Activated B cell treated with CpG ODN at 0.5 μM for 24 hours (primary cell): ENCODE measurements at regions not wholly inside any gene's neighbourhood (a gene's known extent, or its start where the extent isn't known, plus 50 kb on each side); places are given as distances from the start of the nearest gene placed in this dataset.

Experiments
- ATAC-seq: fragments of 200-7000 bp; cut with Tn5 transposase; one replicate; pipeline ENCODE4 v1.10.0; 2021; ENCODE audit warnings: low read depth, mild to moderate bottlenecking, moderate library complexity
- CTCF ChIA-PET: fragments of 350-600 bp; sonication (Branson Sonifier 250); formaldehyde crosslinking; loops from one replicate; lab custom pipeline; 2021; ENCODE audit warnings: antibody characterized with exemption; lab: Charles Lee
- POLR2A ChIA-PET: fragments of 350-600 bp; sonication (Branson Sonifier 250); formaldehyde crosslinking; loops from one replicate; lab custom pipeline; 2021; ENCODE audit warnings: antibody characterized with exemption; lab: Charles Lee
- DNase-seq: peaks from one replicate; pipeline ENCODE4 v3.0.0; 2022
- H3K27ac Mint-ChIP-seq: one replicate; pipeline ENCODE4 v1.8.0; 2020; ENCODE audit warnings: mixed read lengths
- H3K27me3 Mint-ChIP-seq: one replicate; pipeline ENCODE4 v1.8.0; 2021; ENCODE audit warnings: mixed read lengths
- H3K36me3 Mint-ChIP-seq: one replicate; pipeline ENCODE4 v1.8.0; 2021; ENCODE audit warnings: low read depth, mixed read lengths
- H3K4me1 Mint-ChIP-seq: one replicate; pipeline ENCODE4 v1.8.0; 2021; ENCODE audit warnings: mixed read lengths
- H3K4me3 Mint-ChIP-seq: one replicate; pipeline ENCODE4 v1.8.0; 2020; ENCODE audit warnings: mild to moderate bottlenecking, mixed read lengths
- H3K9me3 Mint-ChIP-seq: one replicate; pipeline ENCODE4 v1.8.0; 2020; ENCODE audit warnings: mixed read lengths
- CTCF ChIP-seq: fragments of 200-600 bp; IDR thresholded peaks from one replicate; pipeline ENCODE4 v1.8.0; 2022; ENCODE audit warnings: antibody characterized with exemption, mild to moderate bottlenecking
- intact Hi-C: fragments of 100-400 bp; cut with micrococcal nuclease; formaldehyde crosslinking; loops from one replicate; pipeline ENCODE4 v1.15.1; 2024

GRCh38 chr11:71311928-71312510 lies 59.6 kb upstream of the SHANK2 start:
- no peaks in the 10 kb centered on the region for H3K36me3 Mint-ChIP-seq

GRCh38 chr11:71311176-71311925 lies 59.0 kb upstream of the SHANK2 start:
- H3K4me3 Mint-ChIP-seq, result no peak overlapping the region
- no peak for TF ChIP-seq CTCF
- no peaks in the 10 kb centered on the region for H3K36me3 Mint-ChIP-seq
- no peak overlapping the region for H3K27ac Mint-ChIP-seq
- DNase-seq (no peak), ATAC-seq (no peak)
- ChIA-PET POLR2A (no interaction called here), CTCF (no interaction called here)
- intact Hi-C loops, result no loop called here
- H3K9me3 Mint-ChIP-seq, result peaks cover 2% of the 10 kb centered on the region
- no peaks in the 10 kb centered on the region for H3K4me1 Mint-ChIP-seq
- H3K27me3 Mint-ChIP-seq, result peaks cover 3% of the 10 kb centered on the region

More at GRCh38 chr11:71311928-71312510, 59.6 kb upstream of the SHANK2 start:
- CTCF ChIA-PET, result no interaction called here
- POLR2A ChIA-PET, result no interaction called here
- peaks cover 3% of the 10 kb centered on the region for H3K27me3 Mint-ChIP-seq
- no peak for TF ChIP-seq CTCF
- no peak overlapping the region for H3K27ac Mint-ChIP-seq
- H3K4me3 Mint-ChIP-seq, result no peak overlapping the region
- no peaks in the 10 kb centered on the region for H3K4me1 Mint-ChIP-seq
- H3K9me3 Mint-ChIP-seq, result peaks cover 5% of the 10 kb centered on the region
- DNase-seq, result no peak
- ATAC-seq, result no peak
- intact Hi-C loops, result no loop called here

- no peak overlapping the region for H3K4me3 Mint-ChIP-seq
- H3K9me3 Mint-ChIP-seq, result no peaks in the 10 kb centered on the region
- ChIA-PET CTCF (no interaction called here), POLR2A (no interaction called here)
- no peak for ATAC-seq
- no peak overlapping the region for H3K27ac Mint-ChIP-seq
- H3K4me1 Mint-ChIP-seq, result no peaks in the 10 kb centered on the region
- no peaks in the 10 kb centered on the region for H3K36me3 Mint-ChIP-seq
- H3K27me3 Mint-ChIP-seq, result peaks cover 3% of the 10 kb centered on the region
- TF ChIP-seq CTCF, result no peak
- intact Hi-C loops, result no loop called here
- no peak for DNase-seq
These were observed 57.8 kb upstream of the SHANK2 start for GRCh38 chr11:71310184-71310583.

GRCh38 chr11:71309611-71310010 lies 57.2 kb upstream of the SHANK2 start:
- intact Hi-C loops, result no loop called here
- no peak overlapping the region for H3K4me3 Mint-ChIP-seq
- no peaks in the 10 kb centered on the region for H3K36me3 Mint-ChIP-seq
- no peak for ATAC-seq
- TF ChIP-seq CTCF, result no peak
- POLR2A ChIA-PET, result no interaction called here
- CTCF ChIA-PET, result no interaction called here
- peaks cover under 1% of the 10 kb centered on the region for H3K27me3 Mint-ChIP-seq
- H3K9me3 Mint-ChIP-seq, result no peaks in the 10 kb centered on the region
- DNase-seq, result no peak
- no peak overlapping the region for H3K27ac Mint-ChIP-seq
- no peaks in the 10 kb centered on the region for H3K4me1 Mint-ChIP-seq

- Mint-ChIP-seq H3K4me1 (no peaks in the 10 kb centered on the region), H3K27ac (no peak overlapping the region), H3K9me3 (no peaks in the 10 kb centered on the region), H3K27me3 (no peaks in the 10 kb centered on the region), H3K36me3 (no peaks in the 10 kb centered on the region), H3K4me3 (no peak overlapping the region)
- no peak for TF ChIP-seq CTCF
- ChIA-PET CTCF (no interaction called here), POLR2A (no interaction called here)
- ATAC-seq, result no peak
- DNase-seq, result no peak
- intact Hi-C loops, result no loop called here
These were observed 56.8 kb upstream of the SHANK2 start for GRCh38 chr11:71309181-71309580.
